ENCODE measurements at regions not wholly inside any gene's neighbourhood (a gene's known extent, or its start where the extent isn't known, plus 50 kb on each side); places are given as distances from the start of the nearest gene placed in this dataset.

DNA sequence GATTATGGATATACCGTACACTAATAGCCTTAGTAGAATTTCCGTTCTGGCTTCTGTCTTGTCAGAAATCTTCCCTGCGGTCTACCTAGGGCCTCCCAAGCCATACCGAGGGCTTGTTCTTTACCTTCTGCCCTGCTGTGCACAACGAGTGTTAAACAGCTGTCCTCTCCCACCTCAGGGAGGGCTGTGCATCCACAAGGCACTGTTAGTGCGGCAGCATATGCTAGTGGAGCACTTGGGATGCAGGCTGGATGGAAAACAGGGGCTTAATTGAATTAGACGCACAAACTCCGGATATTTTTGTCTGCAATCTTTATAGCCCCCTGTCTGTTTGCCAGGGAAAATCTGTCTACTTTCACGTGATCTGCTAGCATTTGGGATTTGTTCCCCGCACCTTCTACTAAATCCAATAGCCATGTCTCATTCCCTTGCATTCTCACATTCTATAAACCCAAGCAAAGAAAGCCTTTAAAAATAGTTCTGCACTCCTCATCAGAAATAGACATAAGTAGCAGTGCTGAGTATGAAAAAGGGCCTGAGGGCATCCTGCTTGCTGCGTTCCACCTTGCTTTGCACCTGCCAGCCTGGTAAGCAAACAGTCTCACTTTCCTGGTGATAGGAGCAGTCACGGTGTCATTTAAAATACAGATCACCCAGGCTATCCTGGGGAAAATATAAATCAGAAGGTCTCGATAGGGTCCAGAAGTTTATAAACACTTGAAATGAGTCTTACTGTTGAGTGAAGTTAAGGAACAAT lies 382.6 kb downstream of the RASEF start:
- TF ChIP-seq TAF1 (IDR thresholded peaks at IDR 0.05; ENCODE audit: borderline replicate concordance, insufficient read depth, low read length) (no peak), SIN3A (IDR thresholded peaks at IDR 0.05; ENCODE audit: borderline replicate concordance, insufficient read depth, low read length) (no peak), POLR2AphosphoS5 (IDR thresholded peaks at IDR 0.05; ENCODE audit: low read depth, low read length) (no peak), FOXP2 (optimal IDR thresholded peaks at IDR 0.05; ENCODE audit: borderline replicate concordance, extremely low read depth, extremely low read length, insufficient read depth) (no peak), REST (IDR thresholded peaks at IDR 0.05; ENCODE audit: insufficient read depth in 1 of 2, low read depth in 2 of 2, low read length in 2 of 2) (no peak)

DNA sequence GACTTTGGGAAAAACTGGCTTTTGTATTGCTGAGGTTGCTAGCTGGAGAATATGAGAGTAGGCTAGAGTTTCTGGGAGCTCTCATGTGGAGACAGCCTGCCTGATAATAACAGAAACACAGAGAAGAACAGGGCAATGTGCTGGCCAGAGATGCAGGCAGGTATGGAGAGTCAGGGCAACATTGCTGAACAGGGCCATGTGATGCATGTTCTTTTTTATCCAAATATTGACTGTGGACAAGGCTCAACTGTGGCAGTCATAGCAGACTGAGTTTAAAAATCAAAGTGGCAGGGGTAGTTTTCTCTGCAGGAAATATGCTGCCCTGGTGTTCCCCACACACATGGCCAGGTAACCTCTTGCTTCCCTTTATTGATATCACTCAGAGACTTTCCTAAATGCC lies 381.1 kb downstream of the RASEF start:
- no peak for TF ChIP-seq TAF1 (IDR thresholded peaks at IDR 0.05; ENCODE audit: borderline replicate concordance, insufficient read depth, low read length)
- TF ChIP-seq SIN3A (IDR thresholded peaks at IDR 0.05; ENCODE audit: borderline replicate concordance, insufficient read depth, low read length) = no peak
- TF ChIP-seq POLR2AphosphoS5 (IDR thresholded peaks at IDR 0.05; ENCODE audit: low read depth, low read length) = no peak
- no peak for TF ChIP-seq FOXP2 (optimal IDR thresholded peaks at IDR 0.05; ENCODE audit: borderline replicate concordance, extremely low read depth, extremely low read length, insufficient read depth)
- TF ChIP-seq REST (IDR thresholded peaks at IDR 0.05; ENCODE audit: insufficient read depth in 1 of 2, low read depth in 2 of 2, low read length in 2 of 2) = no peak

- TF ChIP-seq SIN3A (IDR thresholded peaks at IDR 0.05; ENCODE audit: borderline replicate concordance, insufficient read depth, low read length) (no peak), POLR2AphosphoS5 (IDR thresholded peaks at IDR 0.05; ENCODE audit: low read depth, low read length) (no peak), REST (IDR thresholded peaks at IDR 0.05; ENCODE audit: insufficient read depth in 1 of 2, low read depth in 2 of 2, low read length in 2 of 2) (no peak), FOXP2 (optimal IDR thresholded peaks at IDR 0.05; ENCODE audit: borderline replicate concordance, extremely low read depth, extremely low read length, insufficient read depth) (no peak), TAF1 (IDR thresholded peaks at IDR 0.05; ENCODE audit: borderline replicate concordance, insufficient read depth, low read length) (no peak)
Observed at GRCh38 chr9:82682431-82682830, 380.5 kb downstream of the RASEF start.

GRCh38 chr9:82695704-82696103 lies 367.2 kb downstream of the RASEF start:
- TF ChIP-seq REST (IDR thresholded peaks at IDR 0.05; ENCODE audit: insufficient read depth in 1 of 2, low read depth in 2 of 2, low read length in 2 of 2) (no peak), TAF1 (IDR thresholded peaks at IDR 0.05; ENCODE audit: borderline replicate concordance, insufficient read depth, low read length) (no peak), FOXP2 (optimal IDR thresholded peaks at IDR 0.05; ENCODE audit: borderline replicate concordance, extremely low read depth, extremely low read length, insufficient read depth) (no peak), SIN3A (IDR thresholded peaks at IDR 0.05; ENCODE audit: borderline replicate concordance, insufficient read depth, low read length) (no peak), POLR2AphosphoS5 (IDR thresholded peaks at IDR 0.05; ENCODE audit: low read depth, low read length) (no peak)

Measured in PFSK-1 (cell line).